ENCODE measurements at regions not wholly inside any gene's neighbourhood (a gene's known extent, or its start where the extent isn't known, plus 50 kb on each side); places are given as distances from the start of the nearest gene placed in this dataset.

- no peaks in the 10 kb centered on the region for H3K9me3 ChIP-seq
- intact Hi-C loops (cut with DNase I; ENCODE audit: low total_unique reads): no loop called here
- H3K36me3 ChIP-seq: no peaks in the 10 kb centered on the region
- TF ChIP-seq POLR2A (IDR thresholded peaks at IDR 0.05): no peak
- TF ChIP-seq, protein P1, sequence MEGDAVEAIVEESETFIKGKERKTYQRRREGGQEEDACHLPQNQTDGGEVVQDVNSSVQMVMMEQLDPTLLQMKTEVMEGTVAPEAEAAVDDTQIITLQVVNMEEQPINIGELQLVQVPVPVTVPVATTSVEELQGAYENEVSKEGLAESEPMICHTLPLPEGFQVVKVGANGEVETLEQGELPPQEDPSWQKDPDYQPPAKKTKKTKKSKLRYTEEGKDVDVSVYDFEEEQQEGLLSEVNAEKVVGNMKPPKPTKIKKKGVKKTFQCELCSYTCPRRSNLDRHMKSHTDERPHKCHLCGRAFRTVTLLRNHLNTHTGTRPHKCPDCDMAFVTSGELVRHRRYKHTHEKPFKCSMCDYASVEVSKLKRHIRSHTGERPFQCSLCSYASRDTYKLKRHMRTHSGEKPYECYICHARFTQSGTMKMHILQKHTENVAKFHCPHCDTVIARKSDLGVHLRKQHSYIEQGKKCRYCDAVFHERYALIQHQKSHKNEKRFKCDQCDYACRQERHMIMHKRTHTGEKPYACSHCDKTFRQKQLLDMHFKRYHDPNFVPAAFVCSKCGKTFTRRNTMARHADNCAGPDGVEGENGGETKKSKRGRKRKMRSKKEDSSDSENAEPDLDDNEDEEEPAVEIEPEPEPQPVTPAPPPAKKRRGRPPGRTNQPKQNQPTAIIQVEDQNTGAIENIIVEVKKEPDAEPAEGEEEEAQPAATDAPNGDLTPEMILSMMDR (IDR thresholded peaks at IDR 0.05): no peak
- TF ChIP-seq POLR2AphosphoS5 (IDR thresholded peaks at IDR 0.05): no peak
- no peak overlapping the region for H3K27ac ChIP-seq
- H3K27me3 ChIP-seq: peaks cover 0 to 74% of the 10 kb centered on the region in 2 donors
- no peaks in the 10 kb centered on the region for H3K4me1 ChIP-seq
- no peak overlapping the region for H3K4me3 ChIP-seq
- DNase-seq (ENCODE audit: low spot score in 2 of 2): no peak
Observed at GRCh38 chr9:135348076-135348787, 131.3 kb upstream of the PPP1R26 start.

- H3K27ac ChIP-seq: no peak overlapping the region
- TF ChIP-seq POLR2A (IDR thresholded peaks at IDR 0.05): no peak
- TF ChIP-seq POLR2AphosphoS5 (IDR thresholded peaks at IDR 0.05): no peak
- TF ChIP-seq, protein P1 (IDR thresholded peaks at IDR 0.05): no peak
- peaks cover 0 to 68% of the 10 kb centered on the region in 2 donors for H3K27me3 ChIP-seq
- no peaks in the 10 kb centered on the region for H3K36me3 ChIP-seq
- H3K9me3 ChIP-seq: no peaks in the 10 kb centered on the region
- no peak overlapping the region for H3K4me3 ChIP-seq
- DNase-seq (ENCODE audit: low spot score in 2 of 2): no peak
- intact Hi-C loops (cut with DNase I; ENCODE audit: low total_unique reads): no loop called here
- H3K4me1 ChIP-seq: no peaks in the 10 kb centered on the region
Observed at GRCh38 chr9:135348788-135349150, 130.8 kb upstream of the PPP1R26 start.

DNA sequence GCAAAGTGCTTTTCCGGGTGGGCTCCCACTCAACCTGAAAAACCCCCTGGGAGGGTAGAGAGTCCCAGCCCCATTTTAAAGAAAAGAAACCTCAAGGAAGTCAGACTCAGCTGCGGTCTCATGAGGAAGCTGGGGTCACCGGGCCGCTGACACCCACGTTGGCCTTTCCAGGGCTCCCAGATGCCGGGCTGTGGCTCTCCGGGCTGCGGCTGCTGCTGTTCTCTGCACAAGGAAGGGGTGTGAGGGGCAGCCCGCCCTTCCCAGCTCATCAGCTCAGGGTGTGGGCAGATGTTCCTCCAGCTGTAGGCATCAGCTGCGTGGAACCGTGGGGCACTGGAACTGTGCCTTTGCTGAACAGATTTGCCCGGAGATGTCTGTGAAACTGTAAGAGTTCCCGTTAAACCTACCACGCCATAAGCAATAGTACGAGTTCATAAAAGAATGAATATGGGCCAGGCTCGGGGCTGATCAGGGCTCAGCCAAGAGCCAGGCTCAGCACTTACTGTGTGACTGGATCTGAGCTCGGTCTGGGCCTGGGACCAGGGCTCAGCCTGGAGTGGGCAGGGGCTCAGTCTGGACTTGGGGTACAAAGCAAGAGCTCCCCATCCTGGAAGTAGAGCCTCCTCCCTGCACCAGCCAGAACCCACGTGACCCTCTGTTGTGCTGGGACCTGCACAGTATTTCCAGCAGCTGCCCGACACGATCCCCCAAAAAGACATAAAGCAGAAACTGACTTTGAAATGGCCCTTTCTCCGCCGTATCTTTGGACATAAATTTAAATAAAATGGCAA is 130.2 kb upstream of the PPP1R26 start:
- Histone ChIP-seq H3K4me3 (no peak overlapping the region), H3K4me1 (no peaks in the 10 kb centered on the region), H3K36me3 (no peaks in the 10 kb centered on the region), H3K27me3 (peaks cover 0 to 62% of the 10 kb centered on the region in 2 donors), H3K27ac (no peak overlapping the region), H3K9me3 (no peaks in the 10 kb centered on the region)
- TF ChIP-seq POLR2A (IDR thresholded peaks at IDR 0.05) (no peak), POLR2AphosphoS5 (IDR thresholded peaks at IDR 0.05) (no peak)
- TF ChIP-seq, protein P1 (IDR thresholded peaks at IDR 0.05): no peak
- DNase-seq (ENCODE audit: low spot score in 2 of 2): no peak
- intact Hi-C loops (cut with DNase I; ENCODE audit: low total_unique reads): no loop called here

DNA sequence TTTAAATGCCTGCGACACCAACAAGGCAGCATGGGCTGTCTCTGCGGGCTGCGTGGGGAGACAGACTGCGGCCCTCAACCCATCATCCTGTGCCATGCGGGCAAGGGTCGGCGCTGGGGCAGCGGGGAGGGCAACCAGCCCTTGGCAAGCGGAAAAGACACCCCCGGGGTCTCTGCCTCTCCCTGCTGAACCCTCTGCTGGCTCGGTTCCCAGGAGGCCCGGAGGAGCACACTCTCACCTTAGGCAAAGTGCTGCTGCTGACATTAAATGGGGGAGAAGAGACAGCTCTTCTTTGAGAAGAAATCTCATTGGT is 129.6 kb upstream of the PPP1R26 start:
- Histone ChIP-seq H3K9me3 (no peaks in the 10 kb centered on the region), H3K27me3 (peaks cover 0 to 56% of the 10 kb centered on the region in 2 donors)
- intact Hi-C loops (cut with DNase I; ENCODE audit: low total_unique reads): no loop called here

More for the DNA sequence above, 129.6 kb upstream of the PPP1R26 start:
- Histone ChIP-seq H3K4me3 (no peak overlapping the region), H3K36me3 (no peaks in the 10 kb centered on the region), H3K27ac (no peak overlapping the region), H3K4me1 (no peaks in the 10 kb centered on the region)
- TF ChIP-seq, protein P1 (IDR thresholded peaks at IDR 0.05): no peak
- TF ChIP-seq POLR2A (IDR thresholded peaks at IDR 0.05) (no peak), POLR2AphosphoS5 (IDR thresholded peaks at IDR 0.05) (no peak)
- no peak for DNase-seq (ENCODE audit: low spot score in 2 of 2)

All from breast epithelium (tissue), 4 donors.